DOHH2 (cell line): ENCODE measurements at regions not wholly inside any gene's neighbourhood (a gene's known extent, or its start where the extent isn't known, plus 50 kb on each side); places are given as distances from the start of the nearest gene placed in this dataset.

Experiments used
- EZH2phosphoT487 ChIP-seq: fragments of 200-600 bp; sonication (generic); IDR thresholded peaks from 2 replicates; pipeline ENCODE4 v1.6.1; 2017; ENCODE audit warnings: borderline replicate concordance, mild to moderate bottlenecking, antibody characterized with exemption, low read length, moderate library complexity, mixed read lengths
- TF ChIP-seq, protein P1 (sequence below): fragments of 200-600 bp; sonication (generic); IDR thresholded peaks from one replicate; pipeline ENCODE4 v1.5.1; 2014; ENCODE audit warnings: antibody characterized with exemption, mild to moderate bottlenecking, low read depth, low read length; ENCODE audit not compliant: poor library complexity, severe bottlenecking

DNA sequence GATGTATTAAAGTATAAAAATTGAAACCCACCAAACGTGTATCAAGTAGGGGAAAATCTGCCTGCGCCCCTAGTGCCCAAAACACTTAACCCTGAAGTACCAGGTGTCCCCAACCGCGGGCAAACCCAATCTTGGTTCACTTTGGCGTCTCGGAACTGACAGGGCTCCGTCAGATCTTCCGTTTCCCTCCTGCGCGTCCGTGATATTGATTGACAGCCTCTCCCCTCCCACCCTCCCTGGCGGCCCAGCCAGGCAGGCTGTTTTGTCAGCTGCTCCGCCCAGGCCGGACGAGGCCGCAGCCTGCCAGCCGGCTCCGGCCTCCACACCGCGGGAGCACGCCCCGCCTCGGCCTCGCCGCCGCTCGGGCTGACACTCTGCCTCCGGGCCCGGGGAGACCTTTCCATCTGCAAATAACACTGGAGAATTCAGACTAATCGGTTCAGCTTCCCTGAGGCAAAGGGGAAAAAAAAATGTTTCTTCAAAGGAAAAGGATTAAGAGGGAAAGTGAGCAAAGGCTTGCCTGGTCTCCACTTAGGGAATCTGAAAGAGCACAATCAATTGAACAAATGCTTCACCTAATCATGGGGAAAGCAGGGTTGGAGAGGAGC, 234.9 kb upstream of the MCHR2 start:
- TF ChIP-seq, protein P1, sequence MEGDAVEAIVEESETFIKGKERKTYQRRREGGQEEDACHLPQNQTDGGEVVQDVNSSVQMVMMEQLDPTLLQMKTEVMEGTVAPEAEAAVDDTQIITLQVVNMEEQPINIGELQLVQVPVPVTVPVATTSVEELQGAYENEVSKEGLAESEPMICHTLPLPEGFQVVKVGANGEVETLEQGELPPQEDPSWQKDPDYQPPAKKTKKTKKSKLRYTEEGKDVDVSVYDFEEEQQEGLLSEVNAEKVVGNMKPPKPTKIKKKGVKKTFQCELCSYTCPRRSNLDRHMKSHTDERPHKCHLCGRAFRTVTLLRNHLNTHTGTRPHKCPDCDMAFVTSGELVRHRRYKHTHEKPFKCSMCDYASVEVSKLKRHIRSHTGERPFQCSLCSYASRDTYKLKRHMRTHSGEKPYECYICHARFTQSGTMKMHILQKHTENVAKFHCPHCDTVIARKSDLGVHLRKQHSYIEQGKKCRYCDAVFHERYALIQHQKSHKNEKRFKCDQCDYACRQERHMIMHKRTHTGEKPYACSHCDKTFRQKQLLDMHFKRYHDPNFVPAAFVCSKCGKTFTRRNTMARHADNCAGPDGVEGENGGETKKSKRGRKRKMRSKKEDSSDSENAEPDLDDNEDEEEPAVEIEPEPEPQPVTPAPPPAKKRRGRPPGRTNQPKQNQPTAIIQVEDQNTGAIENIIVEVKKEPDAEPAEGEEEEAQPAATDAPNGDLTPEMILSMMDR, result peak; percentile 12
- TF ChIP-seq EZH2phosphoT487, result no peak
